ENCODE measurements at regions not wholly inside any gene's neighbourhood (a gene's known extent, or its start where the extent isn't known, plus 50 kb on each side); places are given as distances from the start of the nearest gene placed in this dataset.

GRCh38 chr2:183709829-183710228 lies 585.6 kb downstream of the NUP35 start:
- H3K9me3 ChIP-seq = no peaks in the 10 kb centered on the region
- DNase-seq = no peak
- no peaks in the 10 kb centered on the region for H3K36me3 ChIP-seq
- H3K27me3 ChIP-seq = no peaks in the 10 kb centered on the region
- no peaks in the 10 kb centered on the region for H3K4me1 ChIP-seq
- no peak overlapping the region for H3K4me3 ChIP-seq (ENCODE audit: low read depth, low read length)
- TF ChIP-seq CTCF (IDR thresholded peaks at IDR 0.05; ENCODE audit: low read depth, low read length) = no peak; the same call in 1 of the 2 replicates

- TF ChIP-seq CTCF (IDR thresholded peaks at IDR 0.05; ENCODE audit: low read depth, low read length) = no peak
- DNase-seq = no peak
- Histone ChIP-seq H3K27me3 (no peaks in the 10 kb centered on the region), H3K36me3 (no peaks in the 10 kb centered on the region), H3K4me1 (no peaks in the 10 kb centered on the region), H3K4me3 (ENCODE audit: low read depth, low read length) (no peak overlapping the region), H3K9me3 (no peaks in the 10 kb centered on the region)
These were observed 594.0 kb downstream of the NUP35 start for GRCh38 chr2:183718246-183718645.

- Histone ChIP-seq H3K4me3 (ENCODE audit: low read depth, low read length) (no peak overlapping the region), H3K27me3 (no peaks in the 10 kb centered on the region), H3K4me1 (no peaks in the 10 kb centered on the region), H3K36me3 (no peaks in the 10 kb centered on the region), H3K9me3 (no peaks in the 10 kb centered on the region)
- TF ChIP-seq CTCF (IDR thresholded peaks at IDR 0.05; ENCODE audit: low read depth, low read length) = no peak
- DNase-seq = no peak
These were observed 599.0 kb downstream of the NUP35 start for GRCh38 chr2:183723278-183723677.

GRCh38 chr2:183729380-183729779 lies 605.1 kb downstream of the NUP35 start:
- H3K4me1 ChIP-seq = no peaks in the 10 kb centered on the region
- no peaks in the 10 kb centered on the region for H3K27me3 ChIP-seq
- TF ChIP-seq CTCF (IDR thresholded peaks at IDR 0.05; ENCODE audit: low read depth, low read length) = no peak
- no peak for DNase-seq
- no peaks in the 10 kb centered on the region for H3K36me3 ChIP-seq
- no peaks in the 10 kb centered on the region for H3K9me3 ChIP-seq
- no peak overlapping the region for H3K4me3 ChIP-seq (ENCODE audit: low read depth, low read length)

- Histone ChIP-seq H3K4me3 (ENCODE audit: low read depth, low read length) (no peak overlapping the region), H3K4me1 (no peaks in the 10 kb centered on the region), H3K9me3 (no peaks in the 10 kb centered on the region), H3K27me3 (no peaks in the 10 kb centered on the region), H3K36me3 (no peaks in the 10 kb centered on the region)
- DNase-seq = no peak
- TF ChIP-seq CTCF (IDR thresholded peaks at IDR 0.05; ENCODE audit: low read depth, low read length) = no peak
These were observed 616.0 kb downstream of the NUP35 start for GRCh38 chr2:183740241-183740640.

- H3K4me3 ChIP-seq (ENCODE audit: low read depth, low read length) = no peak overlapping the region
- H3K36me3 ChIP-seq = no peaks in the 10 kb centered on the region
- TF ChIP-seq CTCF (IDR thresholded peaks at IDR 0.05; ENCODE audit: low read depth, low read length) = no peak
- no peaks in the 10 kb centered on the region for H3K4me1 ChIP-seq
- H3K9me3 ChIP-seq = no peaks in the 10 kb centered on the region
- no peaks in the 10 kb centered on the region for H3K27me3 ChIP-seq
- DNase-seq = no peak
These were observed 628.3 kb downstream of the NUP35 start for GRCh38 chr2:183752571-183752970.
